ENCODE measurements at regions not wholly inside any gene's neighbourhood (a gene's known extent, or its start where the extent isn't known, plus 50 kb on each side); places are given as distances from the start of the nearest gene placed in this dataset.

DNA sequence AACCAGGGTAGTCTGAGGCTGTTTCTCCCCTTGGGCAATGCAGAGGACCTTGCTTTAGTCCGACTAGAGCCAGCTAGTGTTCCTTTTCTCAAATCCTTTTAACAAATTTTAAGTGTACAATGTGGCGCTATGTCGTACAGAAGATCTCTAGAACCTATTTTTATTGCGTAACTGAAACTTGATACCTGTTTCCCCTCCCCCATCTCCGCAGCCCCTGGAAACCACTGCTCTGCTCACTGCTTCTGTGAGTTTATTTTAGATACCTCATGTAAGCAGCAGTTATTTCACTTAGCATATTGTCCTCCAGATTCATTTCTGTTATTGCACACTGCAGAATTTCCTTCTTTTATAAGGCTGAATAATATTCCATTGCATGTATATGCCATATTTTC is 1092.3 kb downstream of the AACS start:
- no peak for FAIRE-seq
- no peaks in the 10 kb centered on the region for H3K4me1 ChIP-seq (ENCODE audit: control insufficient read depth, extremely low read depth, insufficient read depth, low read length)
- BruUV-seq (replicated peaks): no TSS peak
- no peak overlapping the region for H3K9ac ChIP-seq (replicated peaks; ENCODE audit: extremely low read depth, insufficient read depth, low read length)
- no peak overlapping the region for H3K4me3 ChIP-seq (replicated peaks in 1 of 3; ENCODE audit: insufficient read depth in 1 of 3, low read depth in 1 of 3, low read length in 3 of 3)
- peaks cover 6% of the 10 kb centered on the region for H3K9me3 ChIP-seq (replicated peaks; ENCODE audit: control insufficient read depth, insufficient read depth, low read length)
- H3K27me3 ChIP-seq (ENCODE audit: control insufficient read depth in 2 of 2, insufficient read depth in 2 of 2, low read length in 2 of 2): no peaks in the 10 kb centered on the region
- H3K79me2 ChIP-seq (ENCODE audit: control insufficient read depth, insufficient read depth, low read length): no peaks in the 10 kb centered on the region
- H4K20me1 ChIP-seq (replicated peaks; ENCODE audit: control insufficient read depth, extremely low read depth, insufficient read depth, low read length): no peaks in the 10 kb centered on the region
- no peak overlapping the region for H3K27ac ChIP-seq (ENCODE audit: insufficient read depth, low read depth, low read length)
- DNase-seq (ENCODE audit: low read depth, low spot score): no peak
- ChIA-PET CTCF (no interaction called here), POLR2A (no interaction called here)
- TF ChIP-seq GATA2 (IDR thresholded peaks at IDR 0.05; ENCODE audit: insufficient read depth, insufficient read length, low read depth, low read length) (no peak), EZH2 (IDR thresholded peaks at IDR 0.05; ENCODE audit: borderline replicate concordance, low read depth, low read length, severe bottlenecking) (no peak), POLR2AphosphoS5 (IDR thresholded peaks at IDR 0.05; ENCODE audit: insufficient read depth, low read depth, low read length) (no peak), JUN (IDR thresholded peaks at IDR 0.05; ENCODE audit: borderline replicate concordance, insufficient read depth, insufficient read length, low read depth) (no peak), POLR2A (IDR thresholded peaks at IDR 0.05; ENCODE audit: low read depth, low read length) (no peak), FOS (IDR thresholded peaks at IDR 0.05; ENCODE audit: borderline replicate concordance, insufficient read depth, low read length) (no peak), MYC (IDR thresholded peaks at IDR 0.05; ENCODE audit: low read depth, low read length) (no peak)
- TF ChIP-seq, protein P1, sequence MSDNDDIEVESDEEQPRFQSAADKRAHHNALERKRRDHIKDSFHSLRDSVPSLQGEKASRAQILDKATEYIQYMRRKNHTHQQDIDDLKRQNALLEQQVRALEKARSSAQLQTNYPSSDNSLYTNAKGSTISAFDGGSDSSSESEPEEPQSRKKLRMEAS (IDR thresholded peaks at IDR 0.05; ENCODE audit: insufficient read depth, insufficient read length): no peak
- TF ChIP-seq, protein P2, sequence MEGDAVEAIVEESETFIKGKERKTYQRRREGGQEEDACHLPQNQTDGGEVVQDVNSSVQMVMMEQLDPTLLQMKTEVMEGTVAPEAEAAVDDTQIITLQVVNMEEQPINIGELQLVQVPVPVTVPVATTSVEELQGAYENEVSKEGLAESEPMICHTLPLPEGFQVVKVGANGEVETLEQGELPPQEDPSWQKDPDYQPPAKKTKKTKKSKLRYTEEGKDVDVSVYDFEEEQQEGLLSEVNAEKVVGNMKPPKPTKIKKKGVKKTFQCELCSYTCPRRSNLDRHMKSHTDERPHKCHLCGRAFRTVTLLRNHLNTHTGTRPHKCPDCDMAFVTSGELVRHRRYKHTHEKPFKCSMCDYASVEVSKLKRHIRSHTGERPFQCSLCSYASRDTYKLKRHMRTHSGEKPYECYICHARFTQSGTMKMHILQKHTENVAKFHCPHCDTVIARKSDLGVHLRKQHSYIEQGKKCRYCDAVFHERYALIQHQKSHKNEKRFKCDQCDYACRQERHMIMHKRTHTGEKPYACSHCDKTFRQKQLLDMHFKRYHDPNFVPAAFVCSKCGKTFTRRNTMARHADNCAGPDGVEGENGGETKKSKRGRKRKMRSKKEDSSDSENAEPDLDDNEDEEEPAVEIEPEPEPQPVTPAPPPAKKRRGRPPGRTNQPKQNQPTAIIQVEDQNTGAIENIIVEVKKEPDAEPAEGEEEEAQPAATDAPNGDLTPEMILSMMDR (IDR thresholded peaks at IDR 0.05; ENCODE audit: extremely low read depth in 1 of 2, insufficient read depth in 1 of 2, low read depth in 1 of 2, low read length in 2 of 2): no peak
- no peak overlapping the region for H3K4me2 ChIP-seq (ENCODE audit: insufficient read depth, low read length)
- H3K36me3 ChIP-seq (ENCODE audit: control insufficient read depth in 2 of 2, extremely low read depth in 1 of 2, insufficient read depth in 2 of 2, low read length in 2 of 2): no peaks in the 10 kb centered on the region
- dilution Hi-C loops (cut with MboI; ENCODE audit: extremely low pct_ligation_motif_present, low sequenced_read_pairs) (no loop called here), intact Hi-C loops (cut with micrococcal nuclease) (no loop called here)
- no peaks in the 10 kb centered on the region for H3K9me1 ChIP-seq (replicated peaks; ENCODE audit: control insufficient read depth, extremely low read depth, insufficient read depth, low read length)
- no peak overlapping the region for H2AFZ ChIP-seq (ENCODE audit: low read depth, low read length)

Measured in endothelial cell of umbilical vein (primary cell).